ENCODE measurements at regions not wholly inside any gene's neighbourhood (a gene's known extent, or its start where the extent isn't known, plus 50 kb on each side); places are given as distances from the start of the nearest gene placed in this dataset.

DNA sequence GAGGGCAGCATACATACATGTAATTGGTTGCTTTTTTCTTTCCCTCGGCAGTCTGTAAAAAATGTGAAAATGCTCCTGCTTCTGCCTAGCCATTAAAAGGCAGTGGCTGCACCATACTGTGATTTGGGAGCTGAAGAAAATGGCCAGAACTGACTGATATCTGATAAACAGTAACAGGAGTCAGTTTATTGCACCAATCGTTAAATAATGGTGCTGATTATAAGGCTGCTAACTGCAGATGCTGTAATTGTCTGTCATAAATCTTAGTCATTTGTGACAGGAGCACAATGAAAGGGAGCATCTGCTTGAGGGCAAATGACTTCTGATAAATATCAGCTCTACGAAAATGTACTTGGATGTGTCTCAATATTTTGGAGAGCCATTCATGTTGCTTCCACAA is 263.1 kb upstream of the DNAJC19 start:
- Histone ChIP-seq H3K4me3 (replicated peaks; ENCODE audit: low read depth, low read length) (no peak overlapping the region), H3K36me3 (ENCODE audit: control insufficient read depth, insufficient read depth, low read length) (no peaks in the 10 kb centered on the region), H3K27me3 (replicated peaks; ENCODE audit: control insufficient read depth, insufficient read depth, low read length) (no peaks in the 10 kb centered on the region)
- no peak for DNase-seq (ENCODE audit: extremely low read depth, insufficient read length)
- TF ChIP-seq, protein P1, sequence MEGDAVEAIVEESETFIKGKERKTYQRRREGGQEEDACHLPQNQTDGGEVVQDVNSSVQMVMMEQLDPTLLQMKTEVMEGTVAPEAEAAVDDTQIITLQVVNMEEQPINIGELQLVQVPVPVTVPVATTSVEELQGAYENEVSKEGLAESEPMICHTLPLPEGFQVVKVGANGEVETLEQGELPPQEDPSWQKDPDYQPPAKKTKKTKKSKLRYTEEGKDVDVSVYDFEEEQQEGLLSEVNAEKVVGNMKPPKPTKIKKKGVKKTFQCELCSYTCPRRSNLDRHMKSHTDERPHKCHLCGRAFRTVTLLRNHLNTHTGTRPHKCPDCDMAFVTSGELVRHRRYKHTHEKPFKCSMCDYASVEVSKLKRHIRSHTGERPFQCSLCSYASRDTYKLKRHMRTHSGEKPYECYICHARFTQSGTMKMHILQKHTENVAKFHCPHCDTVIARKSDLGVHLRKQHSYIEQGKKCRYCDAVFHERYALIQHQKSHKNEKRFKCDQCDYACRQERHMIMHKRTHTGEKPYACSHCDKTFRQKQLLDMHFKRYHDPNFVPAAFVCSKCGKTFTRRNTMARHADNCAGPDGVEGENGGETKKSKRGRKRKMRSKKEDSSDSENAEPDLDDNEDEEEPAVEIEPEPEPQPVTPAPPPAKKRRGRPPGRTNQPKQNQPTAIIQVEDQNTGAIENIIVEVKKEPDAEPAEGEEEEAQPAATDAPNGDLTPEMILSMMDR (IDR thresholded peaks at IDR 0.05; ENCODE audit: insufficient read depth, low read length, poor library complexity, severe bottlenecking) = no peak

DNA sequence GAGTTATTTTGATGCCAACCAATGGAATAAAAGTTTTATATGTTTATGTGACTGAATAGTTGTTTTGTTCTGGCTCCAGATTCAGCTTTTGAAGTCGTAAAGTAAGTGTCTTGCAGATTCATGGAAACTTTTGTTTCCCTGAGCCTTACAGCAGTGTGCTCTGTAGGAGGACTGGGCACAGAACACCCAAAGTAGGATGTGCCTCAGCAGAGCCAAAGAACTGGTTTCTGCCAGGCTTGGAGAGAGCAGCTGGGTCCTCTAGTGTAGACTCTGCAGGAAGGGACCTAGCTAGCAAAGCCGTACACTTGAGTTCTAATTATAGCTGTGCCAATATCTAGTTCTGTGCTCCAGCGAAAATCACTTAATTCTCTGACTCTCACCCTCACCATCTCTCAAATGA is 261.2 kb upstream of the DNAJC19 start:
- no peaks in the 10 kb centered on the region for H3K36me3 ChIP-seq (ENCODE audit: control insufficient read depth, insufficient read depth, low read length)
- no peaks in the 10 kb centered on the region for H3K27me3 ChIP-seq (replicated peaks; ENCODE audit: control insufficient read depth, insufficient read depth, low read length)
- no peak for DNase-seq (ENCODE audit: extremely low read depth, insufficient read length)
- H3K4me3 ChIP-seq (replicated peaks; ENCODE audit: low read depth, low read length) = no peak overlapping the region
- TF ChIP-seq, protein P1 (IDR thresholded peaks at IDR 0.05; ENCODE audit: insufficient read depth, low read length, poor library complexity, severe bottlenecking) = no peak

DNA sequence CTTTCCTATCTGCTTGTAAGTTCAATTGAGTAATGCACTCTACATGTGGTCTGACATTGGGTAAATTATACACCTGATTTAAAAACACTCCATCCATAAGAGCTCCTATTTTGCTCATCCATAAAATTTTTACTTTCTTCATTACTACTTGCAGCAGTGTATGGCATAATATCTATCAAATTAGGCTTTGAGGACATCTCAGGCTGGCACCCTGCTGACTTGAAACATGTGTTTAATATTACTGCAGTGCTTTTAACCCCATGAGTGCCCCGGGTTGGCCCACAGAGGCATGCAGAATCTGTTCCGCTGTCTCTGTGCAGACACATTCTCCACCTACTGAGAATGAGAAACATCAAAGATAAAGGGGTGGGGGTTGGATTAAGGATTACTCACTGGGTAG is 249.9 kb upstream of the DNAJC19 start:
- DNase-seq (ENCODE audit: extremely low read depth, insufficient read length) = no peak
- H3K4me3 ChIP-seq (replicated peaks; ENCODE audit: low read depth, low read length) = no peak overlapping the region
- H3K36me3 ChIP-seq (ENCODE audit: control insufficient read depth, insufficient read depth, low read length) = no peaks in the 10 kb centered on the region
- H3K27me3 ChIP-seq (replicated peaks; ENCODE audit: control insufficient read depth, insufficient read depth, low read length) = no peaks in the 10 kb centered on the region
- TF ChIP-seq, protein P1 (IDR thresholded peaks at IDR 0.05; ENCODE audit: insufficient read depth, low read length, poor library complexity, severe bottlenecking) = no peak

DNA sequence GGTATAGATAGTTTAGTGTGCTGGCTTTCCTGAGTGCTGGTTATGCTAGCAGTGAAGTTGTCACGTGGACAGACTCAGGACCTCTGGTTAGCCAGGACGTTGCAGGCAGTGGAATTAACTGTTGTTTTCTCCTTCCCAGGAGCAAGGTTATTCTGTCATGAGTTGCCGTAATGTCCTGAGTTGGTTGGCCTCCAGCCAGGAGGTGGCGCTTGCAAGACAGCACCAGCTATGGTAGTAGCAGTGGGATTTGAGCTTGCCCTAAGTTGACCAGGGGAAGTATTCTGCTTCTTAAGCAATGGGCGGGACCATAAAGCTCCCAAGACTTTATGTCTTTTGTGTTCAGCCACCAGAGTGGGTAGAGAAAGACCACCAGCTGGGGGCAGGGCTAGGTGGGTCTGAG is 240.7 kb upstream of the DNAJC19 start:
- TF ChIP-seq, protein P1 (IDR thresholded peaks at IDR 0.05; ENCODE audit: insufficient read depth, low read length, poor library complexity, severe bottlenecking) = peak; percentile 20
- H3K27me3 ChIP-seq (replicated peaks; ENCODE audit: control insufficient read depth, insufficient read depth, low read length) = no peaks in the 10 kb centered on the region
- H3K4me3 ChIP-seq (replicated peaks; ENCODE audit: low read depth, low read length) = no peak overlapping the region
- DNase-seq (ENCODE audit: extremely low read depth, insufficient read length) = no peak
- H3K36me3 ChIP-seq (ENCODE audit: control insufficient read depth, insufficient read depth, low read length) = no peaks in the 10 kb centered on the region

DNA sequence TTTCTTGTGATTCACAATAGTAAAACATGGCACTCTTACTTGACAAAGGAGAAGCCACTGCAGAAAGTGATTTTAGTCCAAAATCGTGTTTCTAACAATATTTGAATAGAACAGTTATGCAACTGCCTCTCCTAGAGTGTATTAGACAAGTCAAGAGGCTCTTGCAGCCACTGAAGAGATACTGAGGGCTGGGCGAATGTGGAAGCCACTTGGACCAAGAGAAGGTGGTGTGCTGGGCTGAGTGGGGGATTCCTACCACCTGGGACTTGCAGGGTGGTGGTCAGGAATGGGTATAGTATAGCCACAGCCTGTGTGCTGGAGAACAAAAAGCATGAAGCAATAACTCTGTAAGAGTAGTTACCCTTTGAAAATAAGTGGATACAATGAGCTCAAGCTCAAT is 223.8 kb upstream of the DNAJC19 start:
- Histone ChIP-seq H3K36me3 (ENCODE audit: control insufficient read depth, insufficient read depth, low read length) (no peaks in the 10 kb centered on the region), H3K4me3 (replicated peaks; ENCODE audit: low read depth, low read length) (no peak overlapping the region), H3K27me3 (replicated peaks; ENCODE audit: control insufficient read depth, insufficient read depth, low read length) (no peaks in the 10 kb centered on the region)
- no peak for DNase-seq (ENCODE audit: extremely low read depth, insufficient read length)
- TF ChIP-seq, protein P1 (IDR thresholded peaks at IDR 0.05; ENCODE audit: insufficient read depth, low read length, poor library complexity, severe bottlenecking) = no peak

DNA sequence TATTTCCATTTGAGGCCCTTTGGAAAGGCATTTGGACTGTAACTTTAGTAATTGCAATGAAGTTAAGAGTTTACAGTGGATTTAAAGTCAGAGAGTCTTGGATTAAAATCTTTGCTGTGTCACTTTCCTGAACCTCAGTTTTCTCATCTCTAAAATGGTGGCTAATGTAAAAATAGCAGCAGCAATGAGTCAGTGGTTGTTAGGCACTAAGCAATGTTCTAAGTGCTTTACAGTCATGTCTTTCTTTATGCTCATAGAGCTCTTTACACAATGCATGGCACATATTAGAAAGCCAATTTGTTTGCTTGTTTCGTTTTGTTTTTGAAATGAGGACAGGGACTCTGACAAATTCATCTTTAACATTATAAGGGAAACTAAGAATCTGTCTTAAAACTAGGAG is 222.7 kb upstream of the DNAJC19 start:
- H3K4me3 ChIP-seq (replicated peaks; ENCODE audit: low read depth, low read length) = no peak overlapping the region
- H3K27me3 ChIP-seq (replicated peaks; ENCODE audit: control insufficient read depth, insufficient read depth, low read length) = no peaks in the 10 kb centered on the region
- DNase-seq (ENCODE audit: extremely low read depth, insufficient read length) = no peak
- H3K36me3 ChIP-seq (ENCODE audit: control insufficient read depth, insufficient read depth, low read length) = no peaks in the 10 kb centered on the region
- TF ChIP-seq, protein P1 (IDR thresholded peaks at IDR 0.05; ENCODE audit: insufficient read depth, low read length, poor library complexity, severe bottlenecking) = no peak
